Body of pancreas (tissue), 4 donors: ENCODE measurements at regions not wholly inside any gene's neighbourhood (a gene's known extent, or its start where the extent isn't known, plus 50 kb on each side); places are given as distances from the start of the nearest gene placed in this dataset.
"Not testable (repeated sequence)": the region's sequence is repeated elsewhere in the genome, so short reads cannot be mapped to it uniquely, and the experiment has no call there.

Experiments used
- CTCF ChIP-seq, 7 experiments: fragments of 450-650 bp in 4 of 7; fragments of 200-600 bp in 3 of 7; sonication (generic) in 3 of 7; IDR thresholded peaks; one replicate each; pipeline ENCODE4 v1.5.1; 2016 to 2019; ENCODE audit warnings: antibody characterized with exemption in 7 of 7
- POLR2A ChIP-seq, 3 donors: fragments of 450-650 bp; IDR thresholded peaks; one replicate each; pipeline ENCODE4 v1.6.1; 2016; ENCODE audit warnings: antibody characterized with exemption in 3 of 3, mild to moderate bottlenecking in 2 of 3

- TF ChIP-seq POLR2A, CTCF (IDR thresholded peaks at IDR 0.05): not testable (repeated sequence)
Observed at GRCh38 chr3:773433-773832, 319.4 kb upstream of the CNTN6 start.
